Activated T-cell treated with anti-CD3 and anti-CD28 coated beads, Interleukin-2, amount 50 U/mL, for 72 hours (primary cell): ENCODE measurements at regions not wholly inside any gene's neighbourhood (a gene's known extent, or its start where the extent isn't known, plus 50 kb on each side); places are given as distances from the start of the nearest gene placed in this dataset.
A peak's percentile ranks its signal among the peaks of the same experiment; 100 is the strongest.

Source experiments
- ATAC-seq, 2 donors: fragments of 150-1000 bp; cut with Tn5 transposase; replicated peaks in 1 of 2; 2 replicates each; pipeline ENCODE4 v1.10.0; 2021; ENCODE audit warnings: moderate library complexity in 2 of 2, mild to moderate bottlenecking in 1 of 2
- DNase-seq, 2 donors: peaks; one replicate each; pipeline ENCODE4 v3.0.0; 2021 to 2022; ENCODE audit warnings: mixed read lengths in 1 of 2
- H3K27ac Mint-ChIP-seq: one replicate; pipeline ENCODE4 v1.8.0; 2022; ENCODE audit warnings: mild to moderate bottlenecking, moderate library complexity, mixed read lengths
- H3K27me3 Mint-ChIP-seq: one replicate; pipeline ENCODE4 v1.8.0; 2022; ENCODE audit warnings: low read depth, mixed read lengths
- H3K36me3 Mint-ChIP-seq, 2 donors: one replicate each; pipeline ENCODE4 v1.8.0; 2022; ENCODE audit warnings: mixed read lengths in 2 of 2, mild to moderate bottlenecking in 1 of 2; ENCODE audit not compliant: insufficient read depth in 2 of 2
- H3K4me1 Mint-ChIP-seq: one replicate; pipeline ENCODE4 v1.8.0; 2022; ENCODE audit warnings: low read depth, mixed read lengths
- H3K4me3 Mint-ChIP-seq, 2 donors: one replicate each; pipeline ENCODE4 v1.8.0; 2022; ENCODE audit warnings: mild to moderate bottlenecking in 2 of 2, mixed read lengths in 2 of 2, moderate library complexity in 2 of 2
- H3K9me3 Mint-ChIP-seq, 2 donors: one replicate each; pipeline ENCODE4 v1.8.0; 2022; ENCODE audit warnings: mixed read lengths in 2 of 2

GRCh38 chr12:94722664-94723063 lies 72.3 kb upstream of the TMCC3 start:
- H3K27ac Mint-ChIP-seq, result no peak overlapping the region
- DNase-seq (no peak), ATAC-seq (no peak)
- H3K4me1 Mint-ChIP-seq, result no peaks in the 10 kb centered on the region
- no peaks in the 10 kb centered on the region for H3K36me3 Mint-ChIP-seq
- peaks cover 13% of the 10 kb centered on the region for H3K27me3 Mint-ChIP-seq
- H3K9me3 Mint-ChIP-seq, result no peaks in the 10 kb centered on the region
- no peak overlapping the region for H3K4me3 Mint-ChIP-seq

DNA sequence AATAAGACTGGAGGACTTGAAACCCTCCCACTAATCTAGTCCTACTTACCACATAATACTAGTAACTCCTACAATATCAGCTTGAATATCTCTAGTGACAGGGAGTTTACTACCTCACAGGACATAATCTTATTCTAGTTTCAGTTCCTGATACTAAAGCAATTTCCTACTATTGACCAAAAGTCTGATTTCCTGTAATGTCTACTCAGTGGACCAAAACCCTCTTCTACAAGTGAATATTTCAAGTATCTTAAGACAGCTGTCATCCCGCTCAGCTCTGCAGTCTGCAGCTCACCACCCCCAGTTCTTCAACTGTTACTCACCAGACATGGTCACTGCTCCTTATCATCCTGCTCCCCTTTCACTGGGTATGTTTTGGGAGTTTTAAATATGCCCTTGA lies 70.8 kb upstream of the TMCC3 start:
- H3K4me1 Mint-ChIP-seq, result no peaks in the 10 kb centered on the region
- no peak for DNase-seq
- ATAC-seq, result no peak
- no peaks in the 10 kb centered on the region for H3K9me3 Mint-ChIP-seq
- H3K4me3 Mint-ChIP-seq, result no peak overlapping the region
- no peaks in the 10 kb centered on the region for H3K36me3 Mint-ChIP-seq
- H3K27me3 Mint-ChIP-seq, result peaks cover 12% of the 10 kb centered on the region
- no peak overlapping the region for H3K27ac Mint-ChIP-seq

DNA sequence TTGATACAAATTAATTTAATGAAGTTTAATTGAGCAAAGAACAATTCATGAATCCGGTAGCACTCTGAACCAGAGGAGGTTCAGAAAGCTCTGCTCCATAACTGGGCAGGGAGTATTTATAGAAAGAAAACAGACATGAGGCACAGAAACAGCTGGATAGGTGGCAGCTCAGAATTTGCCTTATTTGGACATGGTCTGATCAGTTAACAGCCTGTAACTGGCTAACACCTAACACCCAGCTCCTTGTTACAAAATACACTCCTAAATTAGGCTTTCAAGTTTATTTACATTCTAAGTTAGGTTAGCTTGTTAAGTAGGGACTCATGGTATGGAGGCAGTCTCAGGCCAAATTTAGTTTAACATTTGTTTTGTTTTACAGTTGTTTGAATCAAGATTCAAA lies 67.8 kb upstream of the TMCC3 start:
- Mint-ChIP-seq H3K4me3 (no peak overlapping the region), H3K27me3 (peaks cover 12% of the 10 kb centered on the region), H3K27ac (no peak overlapping the region), H3K9me3 (no peaks in the 10 kb centered on the region), H3K4me1 (no peaks in the 10 kb centered on the region), H3K36me3 (no peaks in the 10 kb centered on the region)
- DNase-seq (no peak), ATAC-seq (no peak)

DNA sequence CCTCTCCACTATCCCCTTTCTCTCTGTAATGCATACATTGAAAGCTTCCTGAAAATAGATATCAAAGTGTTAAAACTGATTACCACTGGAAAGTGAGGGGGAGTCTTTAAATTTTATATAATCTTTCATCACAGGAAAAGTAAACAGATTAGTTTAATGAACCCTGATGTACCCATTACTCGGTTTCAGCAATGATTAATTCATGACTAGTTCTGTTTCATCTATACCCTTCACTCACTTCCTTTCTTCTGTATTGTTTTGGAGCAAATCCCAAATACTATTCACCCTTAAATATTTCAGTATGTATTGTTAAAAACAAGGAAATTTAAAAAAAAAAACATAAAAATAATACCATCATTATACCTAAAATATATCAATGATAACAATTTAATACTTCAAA lies 67.3 kb upstream of the TMCC3 start:
- no peak for DNase-seq
- Mint-ChIP-seq H3K4me3 (no peak overlapping the region), H3K9me3 (no peaks in the 10 kb centered on the region), H3K27ac (no peak overlapping the region), H3K36me3 (no peaks in the 10 kb centered on the region), H3K27me3 (peaks cover 7% of the 10 kb centered on the region), H3K4me1 (no peaks in the 10 kb centered on the region)
- ATAC-seq, result no peak

GRCh38 chr12:94717108-94717507 lies 66.8 kb upstream of the TMCC3 start:
- no peak overlapping the region for H3K27ac Mint-ChIP-seq
- no peaks in the 10 kb centered on the region for H3K4me1 Mint-ChIP-seq
- no peak for ATAC-seq

GRCh38 chr12:94716339-94716738 lies 66.0 kb upstream of the TMCC3 start:
- Mint-ChIP-seq H3K27ac (no peak overlapping the region), H3K27me3 (peaks cover 6% of the 10 kb centered on the region), H3K9me3 (no peaks in the 10 kb centered on the region), H3K36me3 (no peaks in the 10 kb centered on the region), H3K4me1 (no peaks in the 10 kb centered on the region), H3K4me3 (no peak overlapping the region)
- ATAC-seq (no peak), DNase-seq (no peak)

More at GRCh38 chr12:94717108-94717507, 66.8 kb upstream of the TMCC3 start:
- H3K9me3 Mint-ChIP-seq, result no peaks in the 10 kb centered on the region
- no peak for DNase-seq
- H3K36me3 Mint-ChIP-seq, result no peaks in the 10 kb centered on the region
- no peak overlapping the region for H3K4me3 Mint-ChIP-seq
- peaks cover 6% of the 10 kb centered on the region for H3K27me3 Mint-ChIP-seq

DNA sequence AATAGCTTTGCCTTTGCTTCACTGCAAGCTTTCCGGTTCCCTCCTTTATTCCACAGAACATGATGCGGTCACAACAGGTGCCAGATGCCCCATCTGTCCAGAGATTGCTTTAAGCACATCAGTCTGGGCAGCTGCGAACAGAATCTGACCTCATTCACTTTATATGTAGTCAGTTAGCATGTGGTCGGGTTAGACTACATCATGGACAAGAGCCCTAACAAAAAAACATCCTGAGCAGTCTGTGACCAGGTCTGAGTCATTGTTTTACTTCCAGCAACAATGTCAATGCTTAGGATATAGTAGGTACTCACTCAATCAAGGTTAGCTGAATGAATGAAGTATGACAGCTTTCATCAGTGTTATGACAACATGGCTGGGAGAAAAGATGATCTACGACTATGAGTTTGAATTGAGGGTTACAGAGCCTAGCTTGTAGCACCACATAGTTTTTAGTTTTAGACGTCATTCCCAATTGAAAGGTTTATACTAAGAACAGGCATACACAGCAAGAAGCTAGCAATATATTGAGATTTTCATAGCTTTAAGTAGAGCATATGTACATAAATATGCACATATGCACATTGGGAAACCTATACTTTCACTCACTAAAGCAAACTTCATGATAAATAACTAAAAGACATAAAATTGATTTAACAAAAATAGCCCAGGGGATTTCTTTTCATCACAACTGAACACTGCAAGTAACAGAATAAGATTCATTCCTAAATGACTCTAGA lies 64.2 kb upstream of the TMCC3 start:
- Mint-ChIP-seq H3K36me3 (no peaks in the 10 kb centered on the region), H3K27me3 (peaks cover 6% of the 10 kb centered on the region), H3K27ac (no peak overlapping the region), H3K9me3 (no peaks in the 10 kb centered on the region), H3K4me3 (no peak overlapping the region), H3K4me1 (no peaks in the 10 kb centered on the region)
- ATAC-seq, result peak in 1 of 2 donors; percentile 81
- no peak for DNase-seq

GRCh38 chr12:94712815-94713515 lies 62.6 kb upstream of the TMCC3 start:
- Mint-ChIP-seq H3K27me3 (peaks cover 12% of the 10 kb centered on the region), H3K27ac (no peak overlapping the region), H3K4me1 (no peaks in the 10 kb centered on the region), H3K9me3 (no peaks in the 10 kb centered on the region), H3K4me3 (no peak overlapping the region), H3K36me3 (no peaks in the 10 kb centered on the region)
- DNase-seq, result no peak
- ATAC-seq, result no peak

DNA sequence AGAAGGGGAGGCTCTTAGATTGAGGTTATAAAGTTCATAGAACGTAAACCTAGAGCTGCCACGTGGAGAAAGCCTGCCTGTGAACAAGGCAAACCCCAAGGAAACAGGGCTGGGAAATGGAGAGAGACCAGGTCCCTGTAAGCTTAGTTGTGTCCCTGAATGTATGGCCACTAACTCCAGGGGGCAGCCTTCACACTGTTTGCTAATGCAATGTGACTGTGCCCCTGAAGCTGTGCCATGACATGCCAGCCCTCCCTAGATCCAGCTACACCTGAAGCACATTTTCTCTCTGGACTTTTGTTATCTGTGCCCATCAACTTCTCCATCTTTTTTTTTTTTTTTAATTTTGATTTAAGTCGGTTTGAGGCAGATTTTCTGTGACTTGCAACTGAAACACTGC lies 60.6 kb upstream of the TMCC3 start:
- Mint-ChIP-seq H3K27ac (no peak overlapping the region), H3K27me3 (peaks cover 6% of the 10 kb centered on the region), H3K4me1 (peaks cover 6% of the 10 kb centered on the region), H3K9me3 (no peaks in the 10 kb centered on the region), H3K36me3 (no peaks in the 10 kb centered on the region), H3K4me3 (no peak overlapping the region)
- DNase-seq (peak; percentile 9 to 22), ATAC-seq (no peak)

DNA sequence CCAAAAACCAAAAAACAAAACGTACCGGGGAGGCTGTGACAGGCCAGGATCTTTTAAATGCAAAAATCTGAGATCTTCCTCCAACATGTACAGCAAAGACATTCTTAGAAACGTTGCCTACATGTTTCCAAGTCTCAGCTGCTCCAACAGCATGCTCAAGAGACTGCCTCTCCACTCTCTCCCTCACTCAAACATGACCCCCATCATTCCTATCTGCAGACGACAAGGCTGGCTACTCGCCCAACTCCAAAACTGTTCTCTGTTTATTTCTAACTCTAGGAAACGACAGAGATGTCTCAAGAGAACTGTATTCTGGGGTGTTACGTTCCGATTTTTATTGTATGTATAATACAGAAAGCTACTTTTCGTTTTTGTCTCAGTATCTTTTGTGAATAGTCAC lies 57.5 kb upstream of the TMCC3 start:
- ATAC-seq (no peak), DNase-seq (no peak)
- peaks cover 6% of the 10 kb centered on the region for H3K27me3 Mint-ChIP-seq
- no peak overlapping the region for H3K27ac Mint-ChIP-seq
- H3K36me3 Mint-ChIP-seq, result no peaks in the 10 kb centered on the region
- peaks cover 11% of the 10 kb centered on the region for H3K4me1 Mint-ChIP-seq
- H3K4me3 Mint-ChIP-seq, result no peak overlapping the region
- H3K9me3 Mint-ChIP-seq, result no peaks in the 10 kb centered on the region

GRCh38 chr12:94707036-94707435 lies 56.7 kb upstream of the TMCC3 start:
- no peaks in the 10 kb centered on the region for H3K9me3 Mint-ChIP-seq
- no peak overlapping the region for H3K27ac Mint-ChIP-seq
- DNase-seq (no peak), ATAC-seq (no peak)
- H3K4me3 Mint-ChIP-seq, result no peak overlapping the region
- H3K4me1 Mint-ChIP-seq, result peaks cover 11% of the 10 kb centered on the region
- no peaks in the 10 kb centered on the region for H3K36me3 Mint-ChIP-seq
- peaks cover 11% of the 10 kb centered on the region for H3K27me3 Mint-ChIP-seq

DNA sequence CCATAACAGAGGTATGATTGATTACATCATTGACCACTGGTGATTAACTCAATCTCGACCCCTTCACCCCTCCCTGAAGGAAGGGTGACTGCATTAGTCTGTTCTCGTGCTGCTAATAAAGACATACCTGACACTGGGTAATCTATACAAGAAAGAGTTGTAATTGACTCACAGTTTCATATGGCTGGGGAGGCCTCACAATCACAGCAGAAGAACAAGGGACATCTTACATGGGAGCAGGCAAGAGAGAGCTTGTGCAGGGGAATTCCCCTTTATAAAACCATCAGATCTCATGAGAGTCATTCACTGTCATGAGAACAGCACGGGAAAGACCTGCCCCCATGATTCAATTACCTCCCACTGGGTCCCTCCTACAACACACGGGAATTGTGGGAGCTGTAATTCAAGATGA lies 55.9 kb upstream of the TMCC3 start:
- Mint-ChIP-seq H3K9me3 (no peaks in the 10 kb centered on the region), H3K4me1 (peaks cover 11% of the 10 kb centered on the region), H3K27me3 (peaks cover 17% of the 10 kb centered on the region), H3K36me3 (no peaks in the 10 kb centered on the region), H3K27ac (no peak overlapping the region), H3K4me3 (no peak overlapping the region)
- peak; percentile 3 to 12 for DNase-seq
- ATAC-seq, result peak; percentile 91 to 92

DNA sequence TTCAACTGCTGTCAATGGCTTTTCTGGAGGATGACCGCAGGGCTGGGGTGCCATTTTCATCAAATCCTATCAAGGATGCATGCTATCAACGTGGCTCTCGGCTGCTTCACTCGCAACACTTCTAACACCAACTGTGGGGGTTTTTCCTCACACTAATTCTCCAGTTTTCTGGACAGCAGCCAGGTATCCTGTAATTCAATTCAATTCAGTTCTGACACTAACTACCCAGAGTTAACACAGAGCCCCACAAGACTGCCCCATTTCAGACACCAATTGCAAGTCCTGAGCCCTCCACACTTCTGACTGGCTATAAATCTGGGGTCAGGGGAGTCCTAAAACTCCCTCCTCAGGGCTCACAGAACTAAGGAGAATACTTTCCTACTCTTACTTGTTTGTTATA lies 55.3 kb upstream of the TMCC3 start:
- Mint-ChIP-seq H3K36me3 (no peaks in the 10 kb centered on the region), H3K4me3 (no peak overlapping the region), H3K9me3 (no peaks in the 10 kb centered on the region), H3K4me1 (peaks cover 11% of the 10 kb centered on the region), H3K27ac (no peak overlapping the region), H3K27me3 (peaks cover 17% of the 10 kb centered on the region)
- ATAC-seq, result no peak
- DNase-seq, result no peak
